Suprapubic skin (tissue), 4 donors: ENCODE measurements at regions not wholly inside any gene's neighbourhood (a gene's known extent, or its start where the extent isn't known, plus 50 kb on each side); places are given as distances from the start of the nearest gene placed in this dataset.

Source experiments
- EP300 ChIP-seq: sonication (generic); formaldehyde crosslinking; IDR thresholded peaks from one replicate; pipeline ENCODE4 v1.6.1; 2017; ENCODE audit warnings: antibody characterized with exemption
- POLR2A ChIP-seq, 2 donors: fragments of 450-650 bp; IDR thresholded peaks; one replicate each; pipeline ENCODE4 v1.6.1; 2017; ENCODE audit warnings: antibody characterized with exemption in 2 of 2, mild to moderate bottlenecking in 2 of 2, moderate library complexity in 2 of 2
- POLR2AphosphoS5 ChIP-seq, 3 donors: sonication (generic); formaldehyde crosslinking; IDR thresholded peaks; one replicate each; pipeline ENCODE4 v1.6.1; 2017; ENCODE audit warnings: antibody characterized with exemption in 3 of 3
- TF ChIP-seq, protein P1 (sequence below), 2 donors: fragments of 200-600 bp in 1 of 2; fragments of 450-650 bp in 1 of 2; sonication (generic) in 1 of 2; IDR thresholded peaks; one replicate each; pipeline ENCODE4 v1.5.1; 2016 to 2019; ENCODE audit warnings: antibody characterized with exemption in 2 of 2, mild to moderate bottlenecking in 1 of 2, moderate library complexity in 1 of 2

- TF ChIP-seq, protein P1, sequence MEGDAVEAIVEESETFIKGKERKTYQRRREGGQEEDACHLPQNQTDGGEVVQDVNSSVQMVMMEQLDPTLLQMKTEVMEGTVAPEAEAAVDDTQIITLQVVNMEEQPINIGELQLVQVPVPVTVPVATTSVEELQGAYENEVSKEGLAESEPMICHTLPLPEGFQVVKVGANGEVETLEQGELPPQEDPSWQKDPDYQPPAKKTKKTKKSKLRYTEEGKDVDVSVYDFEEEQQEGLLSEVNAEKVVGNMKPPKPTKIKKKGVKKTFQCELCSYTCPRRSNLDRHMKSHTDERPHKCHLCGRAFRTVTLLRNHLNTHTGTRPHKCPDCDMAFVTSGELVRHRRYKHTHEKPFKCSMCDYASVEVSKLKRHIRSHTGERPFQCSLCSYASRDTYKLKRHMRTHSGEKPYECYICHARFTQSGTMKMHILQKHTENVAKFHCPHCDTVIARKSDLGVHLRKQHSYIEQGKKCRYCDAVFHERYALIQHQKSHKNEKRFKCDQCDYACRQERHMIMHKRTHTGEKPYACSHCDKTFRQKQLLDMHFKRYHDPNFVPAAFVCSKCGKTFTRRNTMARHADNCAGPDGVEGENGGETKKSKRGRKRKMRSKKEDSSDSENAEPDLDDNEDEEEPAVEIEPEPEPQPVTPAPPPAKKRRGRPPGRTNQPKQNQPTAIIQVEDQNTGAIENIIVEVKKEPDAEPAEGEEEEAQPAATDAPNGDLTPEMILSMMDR (IDR thresholded peaks at IDR 0.05), result no peak
- TF ChIP-seq POLR2AphosphoS5 (IDR thresholded peaks at IDR 0.05) (no peak), POLR2A (IDR thresholded peaks at IDR 0.05) (no peak), EP300 (no peak)
Observed at GRCh38 chr7:136710751-136711150, 157.7 kb upstream of the CHRM2 start.
